Endothelial cell of umbilical vein (primary cell): ENCODE measurements at regions not wholly inside any gene's neighbourhood (a gene's known extent, or its start where the extent isn't known, plus 50 kb on each side); places are given as distances from the start of the nearest gene placed in this dataset.

Source experiments
- BruUV-seq: library from RNA; stranded (reverse); fragments of 400-500 nt; replicated peaks from 2 replicates; lab custom pipeline; 2021; lab: Mats Ljungman, UMichigan
- CTCF ChIA-PET: fragments of 300-600, 350-600 bp; sonication (Branson Sonifier 250); formaldehyde crosslinking; loops from one replicate; lab custom pipeline; 2021; ENCODE audit warnings: antibody characterized with exemption, inconsistent platforms; lab: Charles Lee
- POLR2A ChIA-PET: fragments of 300-600, 350-600 bp; sonication (Branson Sonifier 250); formaldehyde crosslinking; loops from one replicate; lab custom pipeline; 2021; ENCODE audit warnings: antibody characterized with exemption, inconsistent platforms; lab: Charles Lee
- DNase-seq: peaks from one replicate; pipeline ENCODE4 v3.0.0-alpha.2; 2011; ENCODE audit warnings: low read depth, low spot score
- FAIRE-seq: peaks from 2 replicates; lab custom pipeline; 2011; peaks lifted over from hg19 to GRCh38; lab: Jason Lieb, UNC
- H2AFZ ChIP-seq: 2 replicates; pipeline ENCODE4 v1.6.0; 2012; ENCODE audit warnings: low read depth, low read length, control low read depth, inconsistent platforms
- H3K27ac ChIP-seq: 2 replicates; pipeline ENCODE4 v1.5.1; 2011; ENCODE audit warnings: low read depth, mild to moderate bottlenecking, control low read depth, low read length, moderate library complexity; ENCODE audit not compliant: insufficient read depth
- H3K27me3 ChIP-seq, 2 experiments: 2 replicates each; pipeline versions ENCODE4 v1.6.0 to v1.6.1; 2011; ENCODE audit warnings: low read length in 2 of 2, mixed read lengths in 1 of 2; ENCODE audit not compliant: control insufficient read depth in 2 of 2, insufficient read depth in 2 of 2
- H3K36me3 ChIP-seq, 2 experiments: 2 replicates in 1 of 2; 3 replicates in 1 of 2; pipeline ENCODE4 v1.5.1; 2011; ENCODE audit warnings: low read length in 2 of 2, mild to moderate bottlenecking in 1 of 2, moderate library complexity in 1 of 2; ENCODE audit not compliant: control insufficient read depth in 2 of 2, insufficient read depth in 2 of 2; ENCODE audit errors: extremely low read depth in 1 of 2
- H3K4me1 ChIP-seq: 3 replicates; pipeline ENCODE4 v1.5.1; 2011; ENCODE audit warnings: mild to moderate bottlenecking, low read length; ENCODE audit not compliant: control insufficient read depth, insufficient read depth; ENCODE audit errors: extremely low read depth
- H3K4me2 ChIP-seq: 2 replicates; pipeline ENCODE4 v1.6.1; 2011; ENCODE audit warnings: low read length, control low read depth, mixed read lengths; ENCODE audit not compliant: insufficient read depth
- H3K4me3 ChIP-seq, 3 experiments: fragments of 200-600 bp in 1 of 3; sonication (generic), shearing (Covaris generic) in 1 of 3; replicated peaks in 1 of 3; 2 replicates each; pipeline ENCODE4 v1.5.1; 2011 to 2016; ENCODE audit warnings: control low read depth in 3 of 3, low read length in 3 of 3, mild to moderate bottlenecking in 2 of 3, inconsistent platforms in 1 of 3, low read depth in 1 of 3, moderate library complexity in 1 of 3; ENCODE audit not compliant: insufficient read depth in 1 of 3
- H3K79me2 ChIP-seq: 2 replicates; pipeline ENCODE4 v1.6.0; 2012; ENCODE audit warnings: low read length, inconsistent platforms; ENCODE audit not compliant: control insufficient read depth, insufficient read depth
- H3K9ac ChIP-seq: replicated peaks from 2 replicates; pipeline ENCODE3; 2011; ENCODE audit warnings: low read length, control low read depth; ENCODE audit not compliant: insufficient read depth; ENCODE audit errors: extremely low read depth
- H3K9me1 ChIP-seq: replicated peaks from 3 replicates; pipeline ENCODE4 v1.6.0; 2011; ENCODE audit warnings: mild to moderate bottlenecking, low read length; ENCODE audit not compliant: control insufficient read depth, insufficient read depth; ENCODE audit errors: extremely low read depth
- H3K9me3 ChIP-seq: replicated peaks from 2 replicates; pipeline ENCODE4 v1.5.1; 2012; ENCODE audit warnings: low read length, inconsistent platforms; ENCODE audit not compliant: control insufficient read depth, insufficient read depth
- H4K20me1 ChIP-seq: replicated peaks from 2 replicates; pipeline ENCODE3; 2011; ENCODE audit warnings: mild to moderate bottlenecking, low read length; ENCODE audit not compliant: control insufficient read depth, insufficient read depth; ENCODE audit errors: extremely low read depth
- EZH2 ChIP-seq: IDR thresholded peaks from 2 replicates; pipeline ENCODE4 v1.6.1; 2012; ENCODE audit warnings: borderline replicate concordance, low read depth, mild to moderate bottlenecking, moderate library complexity, low read length, inconsistent platforms; ENCODE audit not compliant: severe bottlenecking
- FOS ChIP-seq: IDR thresholded peaks from 2 replicates; pipeline ENCODE4 v1.6.1; 2011; ENCODE audit warnings: mild to moderate bottlenecking, low read length, moderate library complexity, borderline replicate concordance; ENCODE audit not compliant: insufficient read depth
- GATA2 ChIP-seq: IDR thresholded peaks from 2 replicates; pipeline ENCODE4 v1.7.0; 2011; ENCODE audit warnings: low read depth, mild to moderate bottlenecking, moderate library complexity, mixed read lengths, low read length; ENCODE audit not compliant: insufficient read length, insufficient read depth
- JUN ChIP-seq: IDR thresholded peaks from 2 replicates; pipeline ENCODE4 v1.6.1; 2011; ENCODE audit warnings: borderline replicate concordance, low read depth; ENCODE audit not compliant: insufficient read length, insufficient read depth
- MYC ChIP-seq: IDR thresholded peaks from one replicate; pipeline ENCODE4 v1.6.1; 2011; ENCODE audit warnings: mild to moderate bottlenecking, low read depth, low read length
- POLR2A ChIP-seq: IDR thresholded peaks from 2 replicates; pipeline ENCODE4 v1.6.1; 2012; ENCODE audit warnings: low read depth, mild to moderate bottlenecking, control low read depth, low read length
- POLR2AphosphoS5 ChIP-seq: IDR thresholded peaks from 2 replicates; pipeline ENCODE4 v1.6.1; 2012; ENCODE audit warnings: low read depth, mild to moderate bottlenecking, control low read depth, low read length, moderate library complexity; ENCODE audit not compliant: insufficient read depth
- dilution Hi-C: fragments of 300-500 bp; cut with MboI; formaldehyde crosslinking; loops from one replicate; pipeline ENCODE4 v1.15.0; 2019; ENCODE audit warnings: low sequenced_read_pairs; ENCODE audit not compliant: extremely low pct_ligation_motif_present
- intact Hi-C: fragments of 100-400 bp; cut with micrococcal nuclease; formaldehyde crosslinking; loops from one replicate; pipeline ENCODE4 v1.10.0; 2022
- TF ChIP-seq, protein P1 (sequence below): IDR thresholded peaks from 2 replicates; pipeline ENCODE4 v1.6.1; 2011; ENCODE audit not compliant: insufficient read depth, insufficient read length
- TF ChIP-seq, protein P2 (sequence below), 2 donors: IDR thresholded peaks; 1 replicate in 1 of 2; 2 replicates in 1 of 2; pipeline ENCODE4 v1.5.1; 2011; ENCODE audit warnings: low read length in 2 of 2, mild to moderate bottlenecking in 2 of 2, moderate library complexity in 2 of 2, control low read depth in 1 of 2, inconsistent platforms in 1 of 2, low read depth in 1 of 2; ENCODE audit not compliant: insufficient read depth in 1 of 2; ENCODE audit errors: extremely low read depth in 1 of 2

DNA sequence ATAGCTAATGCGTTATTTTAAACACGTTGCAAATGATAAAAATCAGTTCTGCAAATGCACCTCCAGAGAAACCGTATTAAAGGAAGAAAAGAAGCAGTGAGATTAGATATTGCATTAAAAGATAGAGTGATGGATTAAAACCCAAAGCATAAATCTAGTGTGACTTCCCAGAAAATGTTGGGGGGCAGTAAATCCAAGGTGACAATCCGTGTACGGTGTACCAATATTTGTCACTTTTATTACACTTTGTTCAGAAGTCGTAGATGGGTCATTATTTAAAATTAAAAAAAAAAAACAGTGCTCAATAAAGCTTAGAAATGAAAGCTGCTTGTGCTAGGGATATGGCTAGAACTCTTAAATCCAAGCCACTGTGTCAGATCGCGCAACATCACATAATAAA, 106.4 kb downstream of the TMEM130 start:
- POLR2A ChIA-PET: no interaction called here
- Histone ChIP-seq H3K27ac (no peak overlapping the region), H3K4me3 (no peak overlapping the region), H3K4me1 (no peaks in the 10 kb centered on the region), H3K27me3 (no peaks in the 10 kb centered on the region), H4K20me1 (no peaks in the 10 kb centered on the region), H3K4me2 (no peak overlapping the region), H3K9me3 (no peaks in the 10 kb centered on the region), H3K36me3 (no peaks in the 10 kb centered on the region), H3K9me1 (no peaks in the 10 kb centered on the region), H3K79me2 (no peaks in the 10 kb centered on the region), H2AFZ (no peak overlapping the region), H3K9ac (no peak overlapping the region)
- intact Hi-C loops (no loop called here), dilution Hi-C loops (no loop called here)
- no peak for DNase-seq
- CTCF ChIA-PET: interaction anchor here (3.5 kb wide), 1 partner anchor 18 kb away, joined by 16 read pairs; no protein-coding TSS in a partner anchor
- no peak for FAIRE-seq
- TF ChIP-seq MYC (no peak), EZH2 (no peak), POLR2A (no peak), GATA2 (no peak), POLR2AphosphoS5 (no peak), JUN (no peak)
- TF ChIP-seq, protein P1, sequence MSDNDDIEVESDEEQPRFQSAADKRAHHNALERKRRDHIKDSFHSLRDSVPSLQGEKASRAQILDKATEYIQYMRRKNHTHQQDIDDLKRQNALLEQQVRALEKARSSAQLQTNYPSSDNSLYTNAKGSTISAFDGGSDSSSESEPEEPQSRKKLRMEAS: no peak
- BruUV-seq: no TSS peak

DNA sequence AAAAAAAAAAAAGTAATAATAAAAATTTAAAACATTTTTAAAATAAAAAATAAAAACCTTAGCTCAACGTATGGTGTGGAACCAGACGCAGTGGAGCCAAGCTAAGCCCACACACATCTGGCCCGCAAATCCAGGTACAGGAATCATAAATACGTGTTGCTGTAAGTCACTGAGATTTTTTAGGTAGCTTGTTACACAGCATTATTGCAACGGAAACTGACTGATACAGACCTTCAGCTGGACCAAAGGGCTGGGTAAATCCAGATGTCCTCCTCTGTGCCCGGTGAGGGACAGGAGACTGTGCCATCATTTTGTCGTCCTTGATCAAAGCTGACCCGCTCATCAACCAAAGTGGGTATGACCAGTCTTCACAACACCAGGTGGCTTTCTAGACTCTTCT, 104.9 kb downstream of the TMEM130 start:
- dilution Hi-C loops: no loop called here
- Histone ChIP-seq H3K9me3 (no peaks in the 10 kb centered on the region), H4K20me1 (no peaks in the 10 kb centered on the region), H3K79me2 (no peaks in the 10 kb centered on the region), H3K4me2 (no peak overlapping the region), H3K27me3 (no peaks in the 10 kb centered on the region), H3K27ac (no peak overlapping the region), H3K9ac (no peak overlapping the region), H3K4me3 (no peak overlapping the region), H3K36me3 (no peaks in the 10 kb centered on the region), H2AFZ (no peak overlapping the region), H3K4me1 (no peaks in the 10 kb centered on the region), H3K9me1 (no peaks in the 10 kb centered on the region)
- ChIA-PET POLR2A (no interaction called here), CTCF (interaction anchor here (0.8 to 3.5 kb wide), 2 partner anchors 19 to 21 kb away, joined by 3 to 16 read pairs; no protein-coding TSS in a partner anchor)
- no TSS peak for BruUV-seq
- TF ChIP-seq POLR2A (no peak), MYC (no peak), GATA2 (no peak), JUN (no peak), POLR2AphosphoS5 (no peak), FOS (no peak), EZH2 (no peak)
- TF ChIP-seq, protein P1: no peak
- TF ChIP-seq, protein P2, sequence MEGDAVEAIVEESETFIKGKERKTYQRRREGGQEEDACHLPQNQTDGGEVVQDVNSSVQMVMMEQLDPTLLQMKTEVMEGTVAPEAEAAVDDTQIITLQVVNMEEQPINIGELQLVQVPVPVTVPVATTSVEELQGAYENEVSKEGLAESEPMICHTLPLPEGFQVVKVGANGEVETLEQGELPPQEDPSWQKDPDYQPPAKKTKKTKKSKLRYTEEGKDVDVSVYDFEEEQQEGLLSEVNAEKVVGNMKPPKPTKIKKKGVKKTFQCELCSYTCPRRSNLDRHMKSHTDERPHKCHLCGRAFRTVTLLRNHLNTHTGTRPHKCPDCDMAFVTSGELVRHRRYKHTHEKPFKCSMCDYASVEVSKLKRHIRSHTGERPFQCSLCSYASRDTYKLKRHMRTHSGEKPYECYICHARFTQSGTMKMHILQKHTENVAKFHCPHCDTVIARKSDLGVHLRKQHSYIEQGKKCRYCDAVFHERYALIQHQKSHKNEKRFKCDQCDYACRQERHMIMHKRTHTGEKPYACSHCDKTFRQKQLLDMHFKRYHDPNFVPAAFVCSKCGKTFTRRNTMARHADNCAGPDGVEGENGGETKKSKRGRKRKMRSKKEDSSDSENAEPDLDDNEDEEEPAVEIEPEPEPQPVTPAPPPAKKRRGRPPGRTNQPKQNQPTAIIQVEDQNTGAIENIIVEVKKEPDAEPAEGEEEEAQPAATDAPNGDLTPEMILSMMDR (IDR thresholded peaks at IDR 0.05; ENCODE audit: extremely low read depth in 1 of 2, insufficient read depth in 1 of 2, low read depth in 1 of 2, low read length in 2 of 2): no peak
- intact Hi-C loops: no loop called here
- DNase-seq (no peak), FAIRE-seq (no peak)
